B cell (primary cell): ENCODE measurements at regions not wholly inside any gene's neighbourhood (a gene's known extent, or its start where the extent isn't known, plus 50 kb on each side); places are given as distances from the start of the nearest gene placed in this dataset.

Experiments used
- ATAC-seq: fragments of 200-7000 bp; cut with Tn5 transposase; one replicate; pipeline ENCODE4 v1.10.0; 2021; ENCODE audit warnings: low read depth, mild to moderate bottlenecking, moderate number of reproducible peaks, moderate library complexity
- CTCF ChIA-PET: fragments of 350-600 bp; sonication (Branson Sonifier 250); formaldehyde crosslinking; loops from one replicate; lab custom pipeline; 2021; ENCODE audit warnings: antibody characterized with exemption, inconsistent platforms; lab: Charles Lee
- POLR2A ChIA-PET: fragments of 350-600 bp; sonication (Branson Sonifier 250); formaldehyde crosslinking; loops from one replicate; lab custom pipeline; 2021; ENCODE audit warnings: antibody characterized with exemption; lab: Charles Lee
- DNase-seq: peaks from one replicate; pipeline ENCODE4 v3.0.0; 2013
- H2AFZ ChIP-seq: 2 replicates; pipeline ENCODE4 v1.6.1; 2012; ENCODE audit warnings: mild to moderate bottlenecking, low read depth, low read length; ENCODE audit not compliant: insufficient read depth, poor library complexity, severe bottlenecking
- H3K27ac ChIP-seq, 2 donors: 1 replicate in 1 of 2; 2 replicates in 1 of 2; pipeline ENCODE4 v1.5.1; 2012 to 2013; ENCODE audit warnings: low read length in 2 of 2, mild to moderate bottlenecking in 2 of 2, moderate library complexity in 1 of 2
- H3K27me3 ChIP-seq, 4 experiments: fragments of 200-600 bp in 1 of 4; sonication (generic) in 1 of 4; replicated peaks in 1 of 4; 1 replicate in 2 of 4; 2 replicates in 2 of 4; pipeline versions ENCODE4 v1.6.1 to v1.7.0; 2013 to 2016; ENCODE audit warnings: low read length in 3 of 4, mild to moderate bottlenecking in 2 of 4, mixed read lengths in 1 of 4, moderate library complexity in 1 of 4; ENCODE audit not compliant: insufficient read depth in 4 of 4, control insufficient read depth in 3 of 4; ENCODE audit errors: control extremely low read depth in 1 of 4
- H3K36me3 ChIP-seq, 2 experiments: replicated peaks in 1 of 2; 1 replicate in 1 of 2; 2 replicates in 1 of 2; pipeline versions ENCODE4 v1.6.1 to v1.7.1; 2013; ENCODE audit warnings: low read length in 1 of 2; ENCODE audit not compliant: insufficient read depth in 2 of 2, control insufficient read depth in 1 of 2; ENCODE audit errors: control extremely low read depth in 1 of 2, extremely low read depth in 1 of 2
- H3K4me1 ChIP-seq, 2 donors: fragments of 200-600 bp in 1 of 2; sonication (generic) in 1 of 2; 1 replicate in 1 of 2; 2 replicates in 1 of 2; pipeline versions ENCODE4 v1.5.1 to v1.6.1; 2013 to 2017; ENCODE audit warnings: low read length in 2 of 2; ENCODE audit not compliant: control insufficient read depth in 2 of 2, insufficient read depth in 2 of 2
- H3K4me2 ChIP-seq: replicated peaks from 2 replicates; pipeline ENCODE3; 2012; ENCODE audit warnings: mild to moderate bottlenecking, low read depth, low read length; ENCODE audit not compliant: poor library complexity, severe bottlenecking
- H3K4me3 ChIP-seq, 5 experiments: fragments of 200-600 bp in 1 of 5; sonication (generic) in 1 of 5; 1 replicate in 3 of 5; 2 replicates in 2 of 5; pipeline versions ENCODE4 v1.5.1 to v1.7.0; 2011 to 2016; ENCODE audit warnings: low read length in 4 of 5, mild to moderate bottlenecking in 4 of 5, low read depth in 2 of 5, control low read depth in 1 of 5, moderate library complexity in 1 of 5; ENCODE audit not compliant: insufficient read depth in 1 of 5; ENCODE audit errors: control extremely low read depth in 1 of 5, extremely low read depth in 1 of 5
- H3K79me2 ChIP-seq: fragments of 200-600 bp; sonication (generic); one replicate; pipeline ENCODE4 v1.6.0; 2016; ENCODE audit warnings: low read length; ENCODE audit not compliant: control insufficient read depth, insufficient read depth
- H3K9ac ChIP-seq: fragments of 200-600 bp; sonication (generic); 2 replicates; pipeline ENCODE4 v1.6.1; 2017; ENCODE audit warnings: mild to moderate bottlenecking, low read length, moderate library complexity
- H3K9me3 ChIP-seq, 3 donors: one replicate each; pipeline versions ENCODE4 v1.6.1 to v1.7.1; 2013; ENCODE audit warnings: low read length in 2 of 3; ENCODE audit not compliant: control insufficient read depth in 2 of 3, insufficient read depth in 1 of 3; ENCODE audit errors: control extremely low read depth in 1 of 3
- H4K20me1 ChIP-seq: 2 replicates; pipeline ENCODE4 v1.6.0; 2012; ENCODE audit warnings: mild to moderate bottlenecking, low read length; ENCODE audit not compliant: insufficient read depth, control insufficient read depth, poor library complexity, severe bottlenecking
- H3K27ac Mint-ChIP-seq: one replicate; pipeline ENCODE4 v1.8.0; 2021; ENCODE audit warnings: mixed read lengths
- H3K27me3 Mint-ChIP-seq: one replicate; pipeline ENCODE4 v1.8.0; 2021; ENCODE audit warnings: mixed read lengths
- H3K4me1 Mint-ChIP-seq: one replicate; pipeline ENCODE4 v1.8.0; 2021; ENCODE audit warnings: mixed read lengths
- H3K4me3 Mint-ChIP-seq: one replicate; pipeline ENCODE4 v1.8.0; 2021; ENCODE audit warnings: mixed read lengths
- H3K9me3 Mint-ChIP-seq: one replicate; pipeline ENCODE4 v1.8.0; 2022; ENCODE audit warnings: mixed read lengths; ENCODE audit not compliant: insufficient read depth
- EZH2 ChIP-seq: IDR thresholded peaks from 2 replicates; pipeline ENCODE4 v1.6.1; 2012; ENCODE audit warnings: borderline replicate concordance, low read depth, mild to moderate bottlenecking, moderate library complexity, low read length; ENCODE audit not compliant: insufficient read depth, poor library complexity, severe bottlenecking
- WGBS: methylation state at CpG from one replicate; pipeline ENCODE4 v1.1.5; 2013; ENCODE audit warnings: missing lambda C conversion rate; ENCODE audit not compliant: insufficient coverage; 5-methylcytosine and 5-hydroxymethylcytosine counted together
- intact Hi-C: fragments of 100-400 bp; cut with micrococcal nuclease; formaldehyde crosslinking; loops from one replicate; pipeline ENCODE4 v1.10.0; 2022
- TF ChIP-seq, protein P1 (sequence below): fragments of 200-600 bp; IDR thresholded peaks from one replicate; pipeline ENCODE4 v1.8.0; 2022; ENCODE audit warnings: antibody characterized with exemption, mild to moderate bottlenecking

DNA sequence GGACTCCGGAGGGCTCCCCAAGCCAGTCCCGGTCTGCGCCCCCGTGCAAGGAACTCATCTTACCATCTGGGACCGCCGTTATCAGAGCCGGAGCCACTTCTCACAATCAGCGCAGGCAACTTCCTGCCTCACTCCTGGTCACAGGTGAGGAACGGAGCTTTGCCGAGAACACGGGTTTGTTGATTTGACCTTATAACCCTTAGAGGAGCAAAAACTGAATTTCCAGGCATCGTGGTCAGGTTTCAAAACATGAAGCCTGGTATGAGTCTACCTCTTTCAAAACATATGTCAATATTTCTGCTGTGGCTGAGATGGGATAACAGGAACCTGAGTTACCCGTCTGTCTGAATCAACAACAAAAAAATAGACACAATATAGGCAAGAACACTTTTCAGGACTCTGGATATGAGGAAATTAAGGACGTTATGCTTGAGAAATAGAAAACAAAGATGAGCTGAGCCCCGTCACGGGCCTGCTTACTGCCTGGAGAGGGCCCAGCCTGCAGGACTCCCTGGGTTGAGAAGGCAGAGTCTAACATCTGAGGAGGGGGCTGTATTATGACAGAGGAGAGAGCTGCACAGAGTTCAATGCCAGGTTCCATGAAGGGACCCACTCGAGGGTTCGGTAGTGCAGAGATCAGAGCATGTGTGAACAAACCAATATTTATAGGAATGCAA, 148.7 kb downstream of the NDUFA10 start:
- TF ChIP-seq, protein P1, sequence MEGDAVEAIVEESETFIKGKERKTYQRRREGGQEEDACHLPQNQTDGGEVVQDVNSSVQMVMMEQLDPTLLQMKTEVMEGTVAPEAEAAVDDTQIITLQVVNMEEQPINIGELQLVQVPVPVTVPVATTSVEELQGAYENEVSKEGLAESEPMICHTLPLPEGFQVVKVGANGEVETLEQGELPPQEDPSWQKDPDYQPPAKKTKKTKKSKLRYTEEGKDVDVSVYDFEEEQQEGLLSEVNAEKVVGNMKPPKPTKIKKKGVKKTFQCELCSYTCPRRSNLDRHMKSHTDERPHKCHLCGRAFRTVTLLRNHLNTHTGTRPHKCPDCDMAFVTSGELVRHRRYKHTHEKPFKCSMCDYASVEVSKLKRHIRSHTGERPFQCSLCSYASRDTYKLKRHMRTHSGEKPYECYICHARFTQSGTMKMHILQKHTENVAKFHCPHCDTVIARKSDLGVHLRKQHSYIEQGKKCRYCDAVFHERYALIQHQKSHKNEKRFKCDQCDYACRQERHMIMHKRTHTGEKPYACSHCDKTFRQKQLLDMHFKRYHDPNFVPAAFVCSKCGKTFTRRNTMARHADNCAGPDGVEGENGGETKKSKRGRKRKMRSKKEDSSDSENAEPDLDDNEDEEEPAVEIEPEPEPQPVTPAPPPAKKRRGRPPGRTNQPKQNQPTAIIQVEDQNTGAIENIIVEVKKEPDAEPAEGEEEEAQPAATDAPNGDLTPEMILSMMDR: no peak
- TF ChIP-seq EZH2: no peak
- ATAC-seq: no peak
- Histone ChIP-seq H3K4me1 (peaks cover 0 to 4% of the 10 kb centered on the region in 2 donors), H3K27ac (no peak overlapping the region), H3K4me3 (no peak overlapping the region), H3K79me2 (no peaks in the 10 kb centered on the region), H2AFZ (no peak overlapping the region), H3K36me3 (no peaks in the 10 kb centered on the region), H3K9me3 (no peaks in the 10 kb centered on the region), H4K20me1 (no peaks in the 10 kb centered on the region), H3K4me2 (no peak overlapping the region), H3K27me3 (peaks cover 0 to 12% (median 3%) of the 10 kb centered on the region in 4 experiments), H3K9ac (no peak overlapping the region)
- no peak overlapping the region for H3K4me3 Mint-ChIP-seq
- peaks cover 19% of the 10 kb centered on the region for H3K27me3 Mint-ChIP-seq
- ChIA-PET POLR2A (no interaction called here), CTCF (no interaction called here)
- WGBS: 68% methylated on average over 9 of the region's 18 CpGs
- H3K27ac Mint-ChIP-seq: no peak overlapping the region
- intact Hi-C loops: no loop called here
- no peak for DNase-seq
- H3K4me1 Mint-ChIP-seq: peaks cover 9% of the 10 kb centered on the region
- no peaks in the 10 kb centered on the region for H3K9me3 Mint-ChIP-seq

- Histone ChIP-seq H3K27me3 (peaks cover 0 to 4% (median 1%) of the 10 kb centered on the region in 4 experiments), H3K9ac (no peak overlapping the region), H3K79me2 (no peaks in the 10 kb centered on the region), H3K36me3 (no peaks in the 10 kb centered on the region), H2AFZ (no peak overlapping the region), H3K4me1 (peaks cover 0 to 4% of the 10 kb centered on the region in 2 donors), H3K4me2 (no peak overlapping the region), H3K4me3 (no peak overlapping the region), H3K9me3 (no peaks in the 10 kb centered on the region), H4K20me1 (no peaks in the 10 kb centered on the region), H3K27ac (no peak overlapping the region)
- DNase-seq (no peak), ATAC-seq (no peak)
- intact Hi-C loops: no loop called here
- H3K27ac Mint-ChIP-seq: no peak overlapping the region
- ChIA-PET POLR2A (no interaction called here), CTCF (no interaction called here)
- H3K4me1 Mint-ChIP-seq: peaks cover 9% of the 10 kb centered on the region
- TF ChIP-seq, protein P1: no peak
- no peak for TF ChIP-seq EZH2
- peaks cover 8% of the 10 kb centered on the region for H3K27me3 Mint-ChIP-seq
- H3K9me3 Mint-ChIP-seq: no peaks in the 10 kb centered on the region
- H3K4me3 Mint-ChIP-seq: no peak overlapping the region
- 94% methylated on average over 10 of the region's 12 CpGs for WGBS
These were observed 150.3 kb downstream of the NDUFA10 start for GRCh38 chr2:239874636-239875356.
